Neuronal stem cell (in vitro differentiated cells): ENCODE measurements at regions not wholly inside any gene's neighbourhood (a gene's known extent, or its start where the extent isn't known, plus 50 kb on each side); places are given as distances from the start of the nearest gene placed in this dataset.

ENCODE experiments used
- DNase-seq: peaks from one replicate; pipeline ENCODE4 v3.0.0-alpha.2; 2013; ENCODE audit warnings: low spot score
- H2AFZ ChIP-seq: one replicate; pipeline ENCODE4 v1.6.1; 2013; ENCODE audit warnings: mild to moderate bottlenecking, low read length, inconsistent platforms
- H2AK5ac ChIP-seq: 2 replicates; pipeline ENCODE4 v1.6.1; 2013; ENCODE audit warnings: low read depth, mild to moderate bottlenecking, inconsistent platforms, low read length, moderate library complexity, mixed read lengths
- H2BK120ac ChIP-seq: 2 replicates; pipeline ENCODE4 v1.6.1; 2013; ENCODE audit warnings: low read depth, mild to moderate bottlenecking, inconsistent platforms, low read length, moderate library complexity, mixed read lengths
- H2BK12ac ChIP-seq: one replicate; pipeline ENCODE4 v1.6.1; 2013; ENCODE audit warnings: low read length, inconsistent platforms
- H2BK15ac ChIP-seq: 2 replicates; pipeline ENCODE4 v1.6.1; 2013; ENCODE audit warnings: mild to moderate bottlenecking, low read length, inconsistent platforms, mixed read lengths
- H2BK5ac ChIP-seq: one replicate; pipeline ENCODE4 v1.6.1; 2013; ENCODE audit warnings: inconsistent platforms, mild to moderate bottlenecking, low read length, moderate library complexity
- H3K14ac ChIP-seq: one replicate; pipeline ENCODE4 v1.6.1; 2013; ENCODE audit warnings: low read length, inconsistent platforms
- H3K18ac ChIP-seq: 2 replicates; pipeline ENCODE4 v1.6.1; 2013; ENCODE audit warnings: low read length, inconsistent platforms
- H3K23ac ChIP-seq: 2 replicates; pipeline ENCODE4 v1.6.1; 2013; ENCODE audit warnings: low read depth, mild to moderate bottlenecking, mixed read lengths, low read length, inconsistent platforms; ENCODE audit not compliant: poor library complexity
- H3K27ac ChIP-seq: replicated peaks from 3 replicates; pipeline ENCODE4 v1.5.1; 2013; ENCODE audit warnings: low read length, inconsistent platforms
- H3K27me3 ChIP-seq, 3 experiments: 2 replicates each; pipeline ENCODE4 v1.6.1; 2013; ENCODE audit warnings: low read length in 3 of 3, mild to moderate bottlenecking in 2 of 3, inconsistent platforms in 1 of 3, low read depth in 1 of 3, mixed read lengths in 1 of 3, moderate library complexity in 1 of 3; ENCODE audit not compliant: control insufficient read depth in 3 of 3, insufficient read depth in 3 of 3
- H3K36me3 ChIP-seq, 2 donors: replicated peaks in 1 of 2; 2 replicates each; pipeline ENCODE4 v1.6.1; 2013; ENCODE audit warnings: low read length in 2 of 2; ENCODE audit not compliant: control insufficient read depth in 2 of 2, insufficient read depth in 2 of 2
- H3K4ac ChIP-seq: 2 replicates; pipeline ENCODE4 v1.6.1; 2013; ENCODE audit warnings: inconsistent platforms, mild to moderate bottlenecking, low read length, moderate library complexity
- H3K4me1 ChIP-seq, 2 donors: 1 replicate in 1 of 2; 2 replicates in 1 of 2; pipeline ENCODE4 v1.6.1; 2013; ENCODE audit warnings: low read length in 2 of 2, low read depth in 1 of 2; ENCODE audit not compliant: control insufficient read depth in 2 of 2, insufficient read depth in 1 of 2
- H3K4me2 ChIP-seq: one replicate; pipeline ENCODE4 v1.6.1; 2013; ENCODE audit warnings: mild to moderate bottlenecking, low read length, inconsistent platforms; ENCODE audit not compliant: insufficient read depth, poor library complexity, severe bottlenecking
- H3K4me3 ChIP-seq, 2 donors: 2 replicates each; pipeline ENCODE4 v1.5.1; 2013; ENCODE audit warnings: low read length in 2 of 2, mild to moderate bottlenecking in 2 of 2, inconsistent platforms in 1 of 2, moderate library complexity in 1 of 2
- H3K79me1 ChIP-seq: one replicate; pipeline ENCODE4 v1.6.1; 2013; ENCODE audit warnings: low read depth, mild to moderate bottlenecking, inconsistent platforms, low read length, moderate library complexity
- H3K9ac ChIP-seq: one replicate; pipeline ENCODE4 v1.6.1; 2013; ENCODE audit warnings: mild to moderate bottlenecking, low read depth, low read length, inconsistent platforms; ENCODE audit not compliant: poor library complexity
- H3K9me3 ChIP-seq, 2 donors: replicated peaks in 1 of 2; 2 replicates each; pipeline versions ENCODE3 to v1.6.1; 2013; ENCODE audit warnings: low read length in 2 of 2, mild to moderate bottlenecking in 2 of 2, inconsistent platforms in 1 of 2, low read depth in 1 of 2, mixed read lengths in 1 of 2, moderate library complexity in 1 of 2; ENCODE audit not compliant: control insufficient read depth in 2 of 2, insufficient read depth in 1 of 2
- H4K8ac ChIP-seq: one replicate; pipeline ENCODE4 v1.6.1; 2013; ENCODE audit warnings: low read depth, mild to moderate bottlenecking, inconsistent platforms, low read length, moderate library complexity
- H4K91ac ChIP-seq: one replicate; pipeline ENCODE4 v1.6.1; 2013; ENCODE audit warnings: low read length, low read depth, mild to moderate bottlenecking, inconsistent platforms; ENCODE audit not compliant: poor library complexity
- WGBS, 2 donors: extraction: QIAGEN DNeasy Blood & Tissue Kit; methylation state at CpG; one replicate each; pipeline ENCODE4 v1.1.7; 2013; ENCODE audit warnings: missing lambda C conversion rate in 2 of 2, mixed read lengths in 1 of 2; ENCODE audit not compliant: insufficient read length in 2 of 2, insufficient replicate concordance in 1 of 2; ENCODE audit errors: extremely low coverage in 2 of 2; 5-methylcytosine and 5-hydroxymethylcytosine counted together

GRCh38 chr4:24464566-24464965 is 119.8 kb downstream of the DHX15 start:
- Histone ChIP-seq H4K91ac (no peak overlapping the region), H3K9me3 (no peaks in the 10 kb centered on the region), H2BK12ac (no peak overlapping the region), H3K79me1 (no peaks in the 10 kb centered on the region), H2AK5ac (no peak overlapping the region), H3K27ac (no peak overlapping the region), H2BK15ac (no peak overlapping the region), H3K4ac (no peak overlapping the region), H2BK120ac (no peak overlapping the region), H3K18ac (no peak overlapping the region), H3K4me2 (no peak overlapping the region), H2AFZ (no peak overlapping the region), H4K8ac (no peak overlapping the region), H3K4me3 (no peak overlapping the region), H2BK5ac (no peak overlapping the region), H3K9ac (no peak overlapping the region), H3K14ac (no peak overlapping the region), H3K23ac (no peak overlapping the region), H3K36me3 (no peaks in the 10 kb centered on the region), H3K4me1 (peaks cover 1 to 6% of the 10 kb centered on the region in 2 donors), H3K27me3 (peaks cover 0 to 10% (median 0%) of the 10 kb centered on the region in 3 experiments)
- WGBS, 2 donors: no CpG with 5 or more reads among the region's 7 CpGs
- no peak for DNase-seq

- H4K91ac ChIP-seq: no peak overlapping the region
- DNase-seq: no peak
- H2BK15ac ChIP-seq: no peak overlapping the region
- H2BK120ac ChIP-seq: no peak overlapping the region
- H3K4me1 ChIP-seq: no peaks in the 10 kb centered on the region
- H3K23ac ChIP-seq: no peak overlapping the region
- no CpG with 5 or more reads among the region's 2 CpGs for WGBS, 2 donors
- H3K4me2 ChIP-seq: no peak overlapping the region
- no peak overlapping the region for H3K9ac ChIP-seq
- H3K4ac ChIP-seq: no peak overlapping the region
- H2AFZ ChIP-seq: no peak overlapping the region
- H3K14ac ChIP-seq: no peak overlapping the region
- H2BK12ac ChIP-seq: no peak overlapping the region
- H2BK5ac ChIP-seq: no peak overlapping the region
- no peak overlapping the region for H3K18ac ChIP-seq
- H3K79me1 ChIP-seq: no peaks in the 10 kb centered on the region
- no peaks in the 10 kb centered on the region for H3K27me3 ChIP-seq
- no peak overlapping the region for H2AK5ac ChIP-seq
- no peaks in the 10 kb centered on the region for H3K36me3 ChIP-seq
- no peak overlapping the region for H4K8ac ChIP-seq
- no peak overlapping the region for H3K27ac ChIP-seq
- no peak overlapping the region for H3K4me3 ChIP-seq
- H3K9me3 ChIP-seq: peaks cover 0 to 3% of the 10 kb centered on the region in 2 donors
These were observed 127.9 kb downstream of the DHX15 start for GRCh38 chr4:24456431-24456830.

- WGBS, 2 donors: no CpG with 5 or more reads among the region's 2 CpGs
These were observed 130.4 kb downstream of the DHX15 start for GRCh38 chr4:24453951-24454350.

GRCh38 chr4:24451870-24452269 is 132.5 kb downstream of the DHX15 start:
- Histone ChIP-seq H2AFZ (no peak overlapping the region), H3K27ac (no peak overlapping the region), H3K4ac (no peak overlapping the region), H3K9ac (no peak overlapping the region), H3K14ac (no peak overlapping the region), H4K8ac (no peak overlapping the region), H3K23ac (no peak overlapping the region), H4K91ac (no peak overlapping the region), H3K79me1 (no peaks in the 10 kb centered on the region), H2BK12ac (no peak overlapping the region), H3K18ac (no peak overlapping the region), H2BK15ac (no peak overlapping the region), H3K4me1 (no peaks in the 10 kb centered on the region), H3K4me2 (no peak overlapping the region), H2BK120ac (no peak overlapping the region), H3K4me3 (no peak overlapping the region), H2BK5ac (no peak overlapping the region), H3K27me3 (no peaks in the 10 kb centered on the region), H3K9me3 (peaks cover 0 to 3% of the 10 kb centered on the region in 2 donors), H2AK5ac (no peak overlapping the region), H3K36me3 (no peaks in the 10 kb centered on the region)
- WGBS, 2 donors: no CpG with 5 or more reads among the region's 2 CpGs
- DNase-seq: no peak

More at GRCh38 chr4:24453951-24454350, 130.4 kb downstream of the DHX15 start:
- no peak overlapping the region for H3K27ac ChIP-seq
- H4K91ac ChIP-seq: no peak overlapping the region
- no peak overlapping the region for H2BK5ac ChIP-seq
- H3K14ac ChIP-seq: no peak overlapping the region
- no peak overlapping the region for H2AK5ac ChIP-seq
- H3K4me1 ChIP-seq: no peaks in the 10 kb centered on the region
- H3K4ac ChIP-seq: no peak overlapping the region
- no peaks in the 10 kb centered on the region for H3K36me3 ChIP-seq
- no peak overlapping the region for H3K9ac ChIP-seq
- no peak overlapping the region for H2AFZ ChIP-seq
- no peaks in the 10 kb centered on the region for H3K79me1 ChIP-seq
- no peaks in the 10 kb centered on the region for H3K27me3 ChIP-seq
- no peak overlapping the region for H3K18ac ChIP-seq
- H2BK15ac ChIP-seq: no peak overlapping the region
- peaks cover 0 to 3% of the 10 kb centered on the region in 2 donors for H3K9me3 ChIP-seq
- no peak for DNase-seq
- no peak overlapping the region for H3K4me3 ChIP-seq
- no peak overlapping the region for H3K23ac ChIP-seq
- H3K4me2 ChIP-seq: no peak overlapping the region
- no peak overlapping the region for H2BK12ac ChIP-seq
- H4K8ac ChIP-seq: no peak overlapping the region
- no peak overlapping the region for H2BK120ac ChIP-seq
